ENCODE measurements at regions not wholly inside any gene's neighbourhood (a gene's known extent, or its start where the extent isn't known, plus 50 kb on each side); places are given as distances from the start of the nearest gene placed in this dataset.
"Not testable (repeated sequence)": the region's sequence is repeated elsewhere in the genome, so short reads cannot be mapped to it uniquely, and the experiment has no call there.

DNA sequence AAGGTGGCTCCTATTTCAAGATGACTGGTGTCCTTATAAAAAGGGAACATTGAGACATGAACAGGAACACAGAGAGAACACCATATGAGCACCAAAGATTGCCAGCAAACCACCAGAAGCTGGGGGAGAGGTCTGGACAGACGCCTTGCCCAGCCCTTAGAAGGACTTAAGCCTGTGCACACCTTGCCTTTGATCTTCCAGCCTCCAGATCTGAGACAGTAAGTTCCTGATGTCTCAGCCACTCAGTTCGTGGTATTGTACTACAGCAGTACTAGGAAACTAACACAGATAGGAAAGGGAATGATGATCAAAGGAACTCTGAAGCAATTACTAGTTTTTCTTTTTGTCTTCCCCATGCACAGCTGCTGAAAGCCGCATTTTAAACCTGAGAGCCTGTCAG is 137.3 kb upstream of the FHL2 start:
- Histone ChIP-seq H3K27me3 (ENCODE audit: insufficient read depth, low read length) (peaks cover 19% of the 10 kb centered on the region), H2AFZ (ENCODE audit: low read length, unreplicated experiment) (no peak overlapping the region), H3K36me3 (ENCODE audit: insufficient read depth, low read length) (no peaks in the 10 kb centered on the region), H3K4me1 (ENCODE audit: control insufficient read depth, insufficient read depth, low read length, unreplicated experiment) (peaks cover 12% of the 10 kb centered on the region), H3K4me3 (ENCODE audit: low read depth, low read length) (no peak overlapping the region), H3K27ac (ENCODE audit: low read depth, low read length) (no peak overlapping the region), H3K79me2 (ENCODE audit: control insufficient read depth, insufficient read depth, low read length, unreplicated experiment) (no peaks in the 10 kb centered on the region)

DNA sequence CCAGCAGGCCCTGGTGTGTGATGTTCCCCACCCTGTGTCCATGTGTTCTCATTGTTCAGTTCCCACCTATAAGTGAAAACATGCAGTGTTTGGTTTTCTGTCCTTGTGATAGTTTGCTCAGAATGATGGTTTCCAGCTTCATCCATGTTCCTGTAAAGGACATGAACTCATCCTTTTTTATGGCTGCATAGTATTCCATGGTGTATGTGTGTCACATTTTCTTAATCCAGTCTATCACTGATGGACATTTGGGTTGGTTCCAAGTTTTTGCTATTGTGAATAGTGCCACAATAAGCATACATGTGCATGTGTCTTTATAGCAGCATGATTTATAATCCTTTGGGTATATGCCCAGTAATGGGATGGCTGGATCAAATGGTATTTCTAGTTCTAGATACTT is 130.4 kb upstream of the FHL2 start:
- H3K4me3 ChIP-seq (ENCODE audit: low read depth, low read length); H3K27ac ChIP-seq (ENCODE audit: low read depth, low read length): not testable (repeated sequence)

GRCh38 chr2:105526000-105526925 is 127.4 kb upstream of the FHL2 start:
- H3K27ac ChIP-seq (ENCODE audit: low read depth, low read length): no peak overlapping the region
- no peaks in the 10 kb centered on the region for H3K4me1 ChIP-seq (ENCODE audit: control insufficient read depth, insufficient read depth, low read length, unreplicated experiment)
- no peaks in the 10 kb centered on the region for H3K36me3 ChIP-seq (ENCODE audit: insufficient read depth, low read length)
- H2AFZ ChIP-seq (ENCODE audit: low read length, unreplicated experiment): no peak overlapping the region
- peaks cover 10% of the 10 kb centered on the region for H3K27me3 ChIP-seq (ENCODE audit: insufficient read depth, low read length)
- no peak overlapping the region for H3K4me3 ChIP-seq (ENCODE audit: low read depth, low read length)
- H3K79me2 ChIP-seq (ENCODE audit: control insufficient read depth, insufficient read depth, low read length, unreplicated experiment): no peaks in the 10 kb centered on the region

More for the DNA sequence above, 130.4 kb upstream of the FHL2 start:
- H3K4me1 ChIP-seq (ENCODE audit: control insufficient read depth, insufficient read depth, low read length, unreplicated experiment); H3K36me3 ChIP-seq (ENCODE audit: insufficient read depth, low read length); H2AFZ ChIP-seq (ENCODE audit: low read length, unreplicated experiment); H3K79me2 ChIP-seq (ENCODE audit: control insufficient read depth, insufficient read depth, low read length, unreplicated experiment): not testable (repeated sequence)
- peaks cover 10% of the 10 kb centered on the region for H3K27me3 ChIP-seq (ENCODE audit: insufficient read depth, low read length)

- Histone ChIP-seq H3K27me3 (ENCODE audit: insufficient read depth, low read length) (peaks cover 10% of the 10 kb centered on the region), H3K27ac (ENCODE audit: low read depth, low read length) (no peak overlapping the region), H3K4me3 (ENCODE audit: low read depth, low read length) (no peak overlapping the region), H3K79me2 (ENCODE audit: control insufficient read depth, insufficient read depth, low read length, unreplicated experiment) (no peaks in the 10 kb centered on the region), H3K4me1 (ENCODE audit: control insufficient read depth, insufficient read depth, low read length, unreplicated experiment) (no peaks in the 10 kb centered on the region), H3K36me3 (ENCODE audit: insufficient read depth, low read length) (no peaks in the 10 kb centered on the region), H2AFZ (ENCODE audit: low read length, unreplicated experiment) (no peak overlapping the region)
Observed at GRCh38 chr2:105525201-105525600, 126.3 kb upstream of the FHL2 start.

GRCh38 chr2:105522645-105523044 is 123.8 kb upstream of the FHL2 start:
- H3K27ac ChIP-seq (ENCODE audit: low read depth, low read length): no peak overlapping the region

DNA sequence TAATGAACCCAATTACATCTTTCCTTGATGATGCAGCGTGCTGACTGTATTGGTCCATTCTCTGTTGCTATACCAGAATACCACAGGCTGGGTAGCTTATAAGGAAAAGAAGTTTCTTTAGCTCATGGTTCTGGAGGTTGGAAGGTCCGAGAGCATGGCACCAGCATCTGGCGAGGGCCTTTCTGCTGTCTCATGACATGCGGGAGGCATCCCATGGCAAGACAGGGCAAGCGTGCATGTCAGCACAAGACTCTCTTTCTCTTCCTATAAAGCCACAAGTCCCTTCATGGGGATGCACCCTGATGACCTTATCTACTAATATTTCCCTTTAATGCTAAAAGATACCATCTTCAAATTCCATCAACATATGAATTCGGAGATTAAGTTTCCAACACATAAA is 122.8 kb upstream of the FHL2 start:
- peaks cover 24% of the 10 kb centered on the region for H3K4me1 ChIP-seq (ENCODE audit: control insufficient read depth, insufficient read depth, low read length, unreplicated experiment)
- H3K4me3 ChIP-seq (ENCODE audit: low read depth, low read length): no peak overlapping the region
- no peaks in the 10 kb centered on the region for H3K36me3 ChIP-seq (ENCODE audit: insufficient read depth, low read length)
- no peaks in the 10 kb centered on the region for H3K27me3 ChIP-seq (ENCODE audit: insufficient read depth, low read length)
- no peak overlapping the region for H3K27ac ChIP-seq (ENCODE audit: low read depth, low read length)
- H3K79me2 ChIP-seq (ENCODE audit: control insufficient read depth, insufficient read depth, low read length, unreplicated experiment): no peaks in the 10 kb centered on the region
- H2AFZ ChIP-seq (ENCODE audit: low read length, unreplicated experiment): no peak overlapping the region

More at GRCh38 chr2:105522645-105523044, 123.8 kb upstream of the FHL2 start:
- Histone ChIP-seq H3K4me1 (ENCODE audit: control insufficient read depth, insufficient read depth, low read length, unreplicated experiment) (peaks cover 15% of the 10 kb centered on the region), H3K4me3 (ENCODE audit: low read depth, low read length) (no peak overlapping the region), H3K27me3 (ENCODE audit: insufficient read depth, low read length) (peaks cover 6% of the 10 kb centered on the region), H2AFZ (ENCODE audit: low read length, unreplicated experiment) (no peak overlapping the region), H3K79me2 (ENCODE audit: control insufficient read depth, insufficient read depth, low read length, unreplicated experiment) (no peaks in the 10 kb centered on the region), H3K36me3 (ENCODE audit: insufficient read depth, low read length) (no peaks in the 10 kb centered on the region)

DNA sequence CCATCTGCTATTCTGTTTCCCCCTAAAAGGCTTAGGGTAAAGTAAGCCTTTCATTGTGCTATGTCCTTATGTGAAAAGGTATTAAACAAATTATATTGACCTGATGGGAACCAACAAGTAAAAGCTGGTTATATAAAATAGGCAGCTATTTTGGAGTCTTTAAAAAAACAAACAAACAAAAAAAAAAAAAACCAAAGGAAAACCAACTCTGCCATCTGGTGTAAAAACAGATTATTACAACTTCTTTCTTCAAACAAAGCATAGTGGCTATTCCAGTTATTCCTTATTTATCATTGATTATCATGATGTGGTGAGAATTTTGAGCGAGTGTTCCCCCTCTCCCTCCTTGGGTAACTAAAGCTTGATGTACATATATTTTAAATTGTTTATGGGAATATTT is 122.3 kb upstream of the FHL2 start:
- H3K36me3 ChIP-seq (ENCODE audit: insufficient read depth, low read length): no peaks in the 10 kb centered on the region
- no peak overlapping the region for H2AFZ ChIP-seq (ENCODE audit: low read length, unreplicated experiment)
- no peak overlapping the region for H3K4me3 ChIP-seq (ENCODE audit: low read depth, low read length)
- no peaks in the 10 kb centered on the region for H3K27me3 ChIP-seq (ENCODE audit: insufficient read depth, low read length)
- peaks cover 24% of the 10 kb centered on the region for H3K4me1 ChIP-seq (ENCODE audit: control insufficient read depth, insufficient read depth, low read length, unreplicated experiment)
- H3K79me2 ChIP-seq (ENCODE audit: control insufficient read depth, insufficient read depth, low read length, unreplicated experiment): no peaks in the 10 kb centered on the region
- H3K27ac ChIP-seq (ENCODE audit: low read depth, low read length): no peak overlapping the region

DNA sequence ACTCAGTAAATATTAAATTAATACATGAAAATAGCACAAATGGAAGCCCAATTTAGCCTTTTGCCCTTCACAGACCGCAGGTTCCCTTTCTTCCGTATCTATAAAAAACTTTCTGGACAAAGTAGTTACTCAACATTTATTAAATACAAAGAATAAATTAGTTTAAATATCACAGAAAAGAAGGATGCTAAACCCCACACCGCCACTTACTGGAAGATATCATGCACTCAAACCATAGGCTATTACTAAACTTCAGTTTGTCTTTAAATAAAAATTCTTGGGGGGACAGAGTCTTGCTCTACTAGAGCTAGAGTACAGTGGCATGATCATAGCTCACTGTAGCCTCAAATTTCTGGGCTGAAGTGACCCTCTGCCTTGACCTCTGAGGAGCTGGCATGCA is 120.7 kb upstream of the FHL2 start:
- Histone ChIP-seq H3K4me1 (ENCODE audit: control insufficient read depth, insufficient read depth, low read length, unreplicated experiment) (peaks cover 24% of the 10 kb centered on the region), H3K79me2 (ENCODE audit: control insufficient read depth, insufficient read depth, low read length, unreplicated experiment) (no peaks in the 10 kb centered on the region), H2AFZ (ENCODE audit: low read length, unreplicated experiment) (no peak overlapping the region), H3K27ac (ENCODE audit: low read depth, low read length) (no peak overlapping the region), H3K27me3 (ENCODE audit: insufficient read depth, low read length) (no peaks in the 10 kb centered on the region), H3K36me3 (ENCODE audit: insufficient read depth, low read length) (no peaks in the 10 kb centered on the region), H3K4me3 (ENCODE audit: low read depth, low read length) (no peak overlapping the region)

GRCh38 chr2:105518897-105519296 is 120.0 kb upstream of the FHL2 start:
- H3K36me3 ChIP-seq (ENCODE audit: insufficient read depth, low read length): no peaks in the 10 kb centered on the region
- 0 out of 2 replicates have a peak, but pooled peaks cover 4% of the 10 kb centered on the region for H3K27me3 ChIP-seq (ENCODE audit: insufficient read depth, low read length)
- no peak overlapping the region for H2AFZ ChIP-seq (ENCODE audit: low read length, unreplicated experiment)
- H3K4me1 ChIP-seq (ENCODE audit: control insufficient read depth, insufficient read depth, low read length, unreplicated experiment): peaks cover 24% of the 10 kb centered on the region
- H3K79me2 ChIP-seq (ENCODE audit: control insufficient read depth, insufficient read depth, low read length, unreplicated experiment): no peaks in the 10 kb centered on the region
- H3K4me3 ChIP-seq (ENCODE audit: low read depth, low read length): no peak overlapping the region
- H3K27ac ChIP-seq (ENCODE audit: low read depth, low read length): no peak overlapping the region

DNA sequence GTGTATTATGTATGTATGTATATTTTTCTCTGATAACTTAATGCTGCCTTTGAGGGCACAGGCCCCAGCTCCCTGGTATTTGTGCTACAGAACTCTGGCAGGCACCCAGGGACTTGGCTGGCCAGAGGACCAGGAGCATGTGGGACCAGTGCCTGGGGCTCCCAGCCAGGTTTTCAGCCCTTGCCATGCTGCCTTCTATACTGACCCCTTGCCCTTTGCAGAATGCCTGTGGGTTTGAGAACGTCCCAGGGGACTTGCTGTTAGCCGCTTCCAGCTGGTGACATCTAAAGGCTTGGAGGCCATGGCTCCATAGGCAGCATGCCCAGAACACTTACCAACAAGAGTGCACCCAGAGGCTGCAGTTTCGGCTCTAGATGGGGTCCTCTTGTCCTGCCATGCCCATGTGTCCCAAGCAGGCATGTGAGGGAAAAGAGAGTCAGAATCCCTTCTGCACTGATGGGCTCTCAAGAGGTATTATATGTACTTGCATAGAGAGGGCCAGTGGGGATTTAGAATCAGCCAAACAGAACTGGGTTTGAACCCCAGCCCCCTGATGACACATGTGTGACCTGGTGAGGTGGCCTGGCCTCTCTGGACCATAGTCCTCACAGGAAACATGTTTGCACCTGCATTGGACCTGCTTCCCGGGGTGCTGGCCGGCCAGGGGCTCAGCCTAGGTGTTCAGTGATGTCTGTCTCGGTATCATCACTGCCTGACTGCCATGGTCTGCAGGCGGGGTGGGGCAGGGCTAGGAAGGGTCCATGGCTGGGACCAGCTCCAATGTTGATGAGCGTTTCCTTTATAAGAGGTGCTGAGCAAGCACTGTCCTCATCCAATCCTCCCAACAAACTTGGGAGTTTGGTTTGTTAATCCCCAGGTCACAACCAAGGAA is 119.2 kb upstream of the FHL2 start:
- peaks cover 24% of the 10 kb centered on the region for H3K4me1 ChIP-seq (ENCODE audit: control insufficient read depth, insufficient read depth, low read length, unreplicated experiment)
- H3K27me3 ChIP-seq (ENCODE audit: insufficient read depth, low read length): 0 out of 2 replicates have a peak, but pooled peaks cover 4% of the 10 kb centered on the region
- H3K79me2 ChIP-seq (ENCODE audit: control insufficient read depth, insufficient read depth, low read length, unreplicated experiment): no peaks in the 10 kb centered on the region
- no peak overlapping the region for H3K4me3 ChIP-seq (ENCODE audit: low read depth, low read length)
- no peak overlapping the region for H2AFZ ChIP-seq (ENCODE audit: low read length, unreplicated experiment)
- H3K36me3 ChIP-seq (ENCODE audit: insufficient read depth, low read length): no peaks in the 10 kb centered on the region
- peak overlapping the region; percentile 14; the same call in 1 of the 2 replicates for H3K27ac ChIP-seq (ENCODE audit: low read depth, low read length)
